ENCODE measurements at regions not wholly inside any gene's neighbourhood (a gene's known extent, or its start where the extent isn't known, plus 50 kb on each side); places are given as distances from the start of the nearest gene placed in this dataset.

- no peak for DNase-seq (ENCODE audit: low read depth in 4 of 4, low spot score in 3 of 4)
Measured at GRCh38 chr13:104593251-104593576, 1527.0 kb upstream of the SLC10A2 start.

- no peak for DNase-seq (ENCODE audit: low read depth in 4 of 4, low spot score in 3 of 4)
Measured at GRCh38 chr13:104592545-104593250, 1526.5 kb upstream of the SLC10A2 start.

GRCh38 chr13:104592127-104592526, 1525.9 kb upstream of the SLC10A2 start:
- no peak for DNase-seq (ENCODE audit: low read depth in 4 of 4, low spot score in 3 of 4)

- peak in 1 of 4 donors; percentile 14 for DNase-seq (ENCODE audit: low read depth in 4 of 4, low spot score in 3 of 4)
Measured at GRCh38 chr13:104586051-104586746, 1520.0 kb upstream of the SLC10A2 start.

- no peak for DNase-seq (ENCODE audit: low read depth in 4 of 4, low spot score in 3 of 4)
Measured at GRCh38 chr13:104584481-104584880, 1518.3 kb upstream of the SLC10A2 start.

- DNase-seq (ENCODE audit: low read depth in 4 of 4, low spot score in 3 of 4), result no peak
Measured at GRCh38 chr13:104580931-104581330, 1514.7 kb upstream of the SLC10A2 start.

GRCh38 chr13:104577071-104577815, 1511.0 kb upstream of the SLC10A2 start:
- no peak for DNase-seq (ENCODE audit: low read depth in 4 of 4, low spot score in 3 of 4)

GRCh38 chr13:104571893-104572229, 1505.6 kb upstream of the SLC10A2 start:
- no peak for DNase-seq (ENCODE audit: low read depth in 4 of 4, low spot score in 3 of 4)

- DNase-seq (ENCODE audit: low read depth in 4 of 4, low spot score in 3 of 4), result peak; percentile 65 to 80 (median 74)
Measured at GRCh38 chr13:104571161-104571892, 1505.1 kb upstream of the SLC10A2 start.

- DNase-seq (ENCODE audit: low read depth in 4 of 4, low spot score in 3 of 4), result no peak
Measured at GRCh38 chr13:104567114-104567513, 1500.9 kb upstream of the SLC10A2 start.

- no peak for DNase-seq (ENCODE audit: low read depth in 4 of 4, low spot score in 3 of 4)
Measured at GRCh38 chr13:104565888-104566287, 1499.7 kb upstream of the SLC10A2 start.

- DNase-seq (ENCODE audit: low read depth in 4 of 4, low spot score in 3 of 4), result no peak
Measured at GRCh38 chr13:104553896-104554295, 1487.7 kb upstream of the SLC10A2 start.

GRCh38 chr13:104553186-104553585, 1487.0 kb upstream of the SLC10A2 start:
- no peak for DNase-seq (ENCODE audit: low read depth in 4 of 4, low spot score in 3 of 4)

GRCh38 chr13:104534847-104535246, 1468.6 kb upstream of the SLC10A2 start:
- no peak for DNase-seq (ENCODE audit: low read depth in 4 of 4, low spot score in 3 of 4)

GRCh38 chr13:104532132-104532531, 1465.9 kb upstream of the SLC10A2 start:
- no peak for DNase-seq (ENCODE audit: low read depth in 4 of 4, low spot score in 3 of 4)

- DNase-seq (ENCODE audit: low read depth in 4 of 4, low spot score in 3 of 4), result no peak
Measured at GRCh38 chr13:104530741-104531140, 1464.5 kb upstream of the SLC10A2 start.

GRCh38 chr13:104526561-104526960, 1460.3 kb upstream of the SLC10A2 start:
- DNase-seq (ENCODE audit: low read depth in 4 of 4, low spot score in 3 of 4), result no peak

- no peak for DNase-seq (ENCODE audit: low read depth in 4 of 4, low spot score in 3 of 4)
Measured at GRCh38 chr13:104525467-104525866, 1459.2 kb upstream of the SLC10A2 start.

- no peak for DNase-seq (ENCODE audit: low read depth in 4 of 4, low spot score in 3 of 4)
Measured at GRCh38 chr13:104522235-104523072, 1456.2 kb upstream of the SLC10A2 start.

- no peak for DNase-seq (ENCODE audit: low read depth in 4 of 4, low spot score in 3 of 4)
Measured at GRCh38 chr13:104510422-104510821, 1444.2 kb upstream of the SLC10A2 start.
